HG03039 (cell line): ENCODE measurements at regions not wholly inside any gene's neighbourhood (a gene's known extent, or its start where the extent isn't known, plus 50 kb on each side); places are given as distances from the start of the nearest gene placed in this dataset.

Experiments used
- ATAC-seq: cut with Tn5 transposase; IDR thresholded peaks from one replicate; pipeline ENCODE4 v1.9.1; 2021; ENCODE audit warnings: mild to moderate bottlenecking, moderate library complexity; ENCODE audit not compliant: unreplicated experiment

DNA sequence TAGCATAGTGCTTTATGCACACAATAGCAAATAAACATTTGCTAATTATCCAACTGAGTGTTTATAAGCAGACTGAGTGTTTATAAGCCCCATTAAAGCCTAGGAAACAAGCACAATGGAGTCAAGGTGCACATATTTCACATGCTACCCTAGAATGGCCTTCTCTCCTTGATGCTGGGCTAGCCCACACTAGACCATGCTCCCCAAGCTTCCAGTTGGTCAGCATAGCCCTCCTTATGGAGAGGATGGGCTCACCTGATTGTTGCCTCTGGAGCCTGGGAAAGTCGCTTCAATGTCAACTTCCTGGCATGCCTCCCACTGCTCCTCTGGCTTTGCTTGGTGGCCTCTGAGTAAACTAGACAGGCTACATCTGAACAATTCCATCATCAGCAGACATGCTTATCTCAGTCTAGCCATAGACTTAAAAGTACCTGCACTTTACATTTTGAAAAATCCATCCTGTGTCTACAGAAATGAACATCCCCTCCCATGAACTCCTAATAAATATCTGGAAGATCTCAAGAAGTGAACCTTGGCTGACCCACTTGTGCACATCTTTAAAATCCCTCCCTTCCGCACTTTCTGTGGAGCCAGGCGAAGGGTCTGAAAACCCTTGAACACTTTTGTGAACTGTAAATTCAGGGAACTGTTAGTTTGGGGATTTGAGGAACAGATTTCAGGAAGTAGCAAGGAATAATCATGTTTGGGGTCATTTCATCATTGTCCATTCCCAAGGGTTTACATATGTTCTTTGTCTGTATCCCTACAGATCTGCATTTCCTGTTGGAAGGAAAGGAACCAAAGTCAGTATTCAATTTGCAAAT, 486.6 kb downstream of the ARHGEF28 start:
- ATAC-seq = no peak

DNA sequence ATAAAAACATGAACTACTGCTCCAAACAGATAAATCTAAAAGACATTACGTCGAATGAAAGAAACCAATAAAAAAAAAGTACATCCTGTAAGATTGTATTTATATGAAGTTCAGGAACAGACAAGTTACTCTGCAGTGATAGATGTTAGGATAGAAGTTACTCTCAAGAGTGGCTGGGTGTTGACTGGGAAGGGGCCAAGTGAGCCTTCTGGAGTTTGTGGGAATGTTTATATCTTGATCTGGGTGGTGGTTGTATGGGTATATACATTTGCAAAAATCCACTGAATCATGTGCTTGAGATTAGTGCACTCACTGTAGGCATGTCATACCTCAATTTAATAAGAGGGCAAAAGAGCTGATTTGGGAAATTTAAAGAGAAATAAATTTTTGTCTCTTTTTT, 485.8 kb downstream of the ARHGEF28 start:
- no peak for ATAC-seq

- ATAC-seq = no peak
These were observed 483.3 kb downstream of the ARHGEF28 start for GRCh38 chr5:74109344-74109743.

- no peak for ATAC-seq
These were observed 481.9 kb downstream of the ARHGEF28 start for GRCh38 chr5:74107899-74108298.

- no peak for ATAC-seq
These were observed 479.3 kb downstream of the ARHGEF28 start for GRCh38 chr5:74105126-74105780.

DNA sequence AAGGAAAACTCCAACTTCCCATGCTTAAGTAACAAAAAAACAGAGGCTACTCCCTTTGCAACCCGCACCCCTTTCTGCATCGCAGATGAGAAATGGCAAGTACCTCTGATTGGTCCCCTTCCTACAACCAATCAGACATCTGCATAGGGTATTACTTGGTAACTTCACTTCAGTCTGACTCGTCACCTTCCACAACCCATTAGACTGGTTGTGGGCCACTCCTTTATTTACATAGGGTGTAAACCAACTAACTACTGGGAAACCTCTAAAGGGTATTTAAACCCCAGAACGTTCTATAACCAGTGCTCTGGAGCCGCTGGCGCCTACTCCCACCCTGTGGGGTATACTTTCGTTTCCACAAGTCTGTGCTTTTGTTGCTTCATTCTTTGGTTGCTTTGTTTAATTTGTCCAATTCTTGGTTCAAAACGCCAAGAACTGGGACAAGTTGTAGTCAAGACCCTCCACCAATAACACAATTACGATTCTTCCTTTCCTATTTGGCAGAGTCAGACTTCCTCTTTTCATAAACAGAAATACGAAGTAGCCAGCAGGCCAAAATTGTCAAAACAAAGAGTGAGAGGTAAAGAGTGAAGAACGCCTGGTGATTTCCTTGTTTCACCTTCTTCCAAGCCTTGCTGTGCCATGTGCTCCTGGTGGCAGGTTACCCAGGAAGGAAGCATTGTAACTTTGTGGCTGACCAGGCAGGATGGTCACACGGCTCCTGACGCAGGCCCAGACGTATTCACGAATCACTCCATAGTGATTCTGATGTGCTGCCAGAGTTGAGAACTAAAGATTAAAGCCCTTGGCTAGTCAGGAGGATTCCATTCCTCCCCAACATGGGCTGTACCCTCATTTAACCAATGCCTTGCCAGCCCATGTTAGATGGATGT, 477.4 kb downstream of the ARHGEF28 start:
- no peak for ATAC-seq

DNA sequence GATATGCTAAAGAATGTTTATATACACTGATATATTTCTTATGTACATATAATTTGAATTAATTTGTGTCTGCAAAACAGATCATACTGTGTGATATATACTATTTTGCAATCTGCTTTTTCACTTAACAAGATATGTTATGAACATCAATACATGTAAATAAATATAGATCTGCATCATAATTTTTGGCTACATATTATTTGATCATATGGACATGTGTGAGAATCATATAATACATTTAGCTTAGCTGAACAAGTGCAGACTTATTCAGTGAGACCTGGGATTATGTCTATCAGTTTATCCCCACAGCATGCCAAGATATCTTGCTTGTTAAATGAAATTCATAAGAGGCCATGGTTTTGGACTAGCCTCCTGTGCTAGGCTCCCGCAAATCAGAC, 474.3 kb downstream of the ARHGEF28 start:
- ATAC-seq = no peak

DNA sequence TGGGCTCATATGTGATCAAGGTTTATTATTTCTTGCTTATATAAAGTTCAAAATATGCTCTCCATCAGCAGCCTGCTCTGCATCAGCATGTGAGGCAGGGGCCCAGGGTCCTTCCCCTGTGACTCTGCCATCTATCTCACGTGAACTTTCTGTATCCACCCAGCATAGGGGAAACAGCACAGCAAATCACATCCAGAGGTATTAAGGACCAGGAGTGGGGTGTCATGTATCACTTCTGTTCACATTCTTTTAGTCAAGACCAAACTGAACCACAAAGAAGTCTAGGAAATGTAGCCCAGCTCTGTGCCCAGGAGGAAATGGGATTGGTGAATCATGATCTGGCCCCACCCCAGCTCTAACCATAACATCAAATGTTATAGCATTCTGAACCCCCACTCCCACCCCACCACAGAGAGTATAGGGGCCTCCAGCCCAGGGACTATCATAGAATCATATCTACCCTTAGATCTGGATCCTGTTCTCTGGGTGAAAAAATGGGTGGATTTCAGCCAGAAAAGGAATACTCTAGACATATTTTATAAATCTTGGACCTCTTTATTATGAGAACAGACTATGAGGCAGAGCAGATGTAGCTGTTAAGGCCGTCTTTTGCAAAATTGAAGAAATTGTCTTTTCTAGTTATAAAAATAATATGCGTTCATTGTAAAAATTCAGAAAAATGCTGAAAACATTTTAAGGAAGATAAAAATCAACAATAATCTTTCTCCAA, 473.7 kb downstream of the ARHGEF28 start:
- no peak for ATAC-seq

GRCh38 chr5:74098941-74099340, 472.9 kb downstream of the ARHGEF28 start:
- ATAC-seq = no peak

- no peak for ATAC-seq
These were observed 472.5 kb downstream of the ARHGEF28 start for GRCh38 chr5:74098456-74098855.

DNA sequence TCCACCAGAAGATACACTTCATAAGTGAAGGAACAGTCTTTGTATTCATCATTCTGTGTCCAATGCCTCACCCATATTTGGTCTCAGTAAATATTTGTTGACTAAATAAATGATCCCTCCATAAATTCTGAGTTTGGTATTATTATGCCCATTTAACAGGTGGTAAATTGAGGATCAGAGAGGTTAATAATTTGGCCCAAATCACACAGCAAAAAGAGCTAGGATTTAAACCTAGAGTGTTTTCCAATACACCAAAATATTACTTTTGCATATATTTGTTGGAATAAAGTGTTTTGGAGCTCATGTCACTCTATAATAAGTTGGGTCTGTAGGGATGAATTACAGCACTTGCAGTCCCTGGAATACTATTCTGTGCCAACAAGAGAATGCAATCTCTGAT, 470.3 kb downstream of the ARHGEF28 start:
- ATAC-seq = no peak

DNA sequence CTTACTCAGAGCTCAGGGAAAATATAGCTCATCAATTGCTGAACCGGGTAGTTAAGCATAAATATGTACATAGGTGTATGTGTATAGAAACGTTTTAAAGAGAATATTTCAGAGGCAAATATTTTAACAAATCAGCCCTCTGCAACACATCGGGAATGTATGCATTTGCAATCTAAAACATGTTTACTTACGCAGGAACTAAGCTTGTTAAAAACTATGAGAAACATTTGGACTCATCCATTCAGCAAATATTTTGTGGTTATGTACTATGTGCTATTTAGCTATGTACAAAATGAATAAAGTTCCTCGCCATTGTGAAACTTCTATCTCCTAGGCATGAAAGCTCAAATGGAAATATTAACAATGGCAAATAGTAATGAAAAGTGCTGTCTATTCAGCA, 469.9 kb downstream of the ARHGEF28 start:
- ATAC-seq = no peak

DNA sequence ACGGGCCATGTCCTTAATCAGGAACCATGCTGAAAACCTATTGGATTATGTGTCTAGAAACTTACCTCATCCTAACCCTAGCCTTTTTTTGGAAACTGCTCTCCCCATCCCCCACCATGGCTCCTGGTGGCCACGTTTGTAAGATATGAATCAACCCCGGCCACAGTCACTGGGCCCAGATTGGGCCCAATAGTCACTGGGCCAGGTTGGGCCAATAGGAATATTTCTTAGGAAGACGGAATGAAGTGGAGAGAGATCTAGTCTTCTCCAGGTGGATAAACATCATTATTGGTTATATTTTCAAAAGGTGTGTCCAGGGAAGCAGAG, 468.7 kb downstream of the ARHGEF28 start:
- ATAC-seq = no peak

DNA sequence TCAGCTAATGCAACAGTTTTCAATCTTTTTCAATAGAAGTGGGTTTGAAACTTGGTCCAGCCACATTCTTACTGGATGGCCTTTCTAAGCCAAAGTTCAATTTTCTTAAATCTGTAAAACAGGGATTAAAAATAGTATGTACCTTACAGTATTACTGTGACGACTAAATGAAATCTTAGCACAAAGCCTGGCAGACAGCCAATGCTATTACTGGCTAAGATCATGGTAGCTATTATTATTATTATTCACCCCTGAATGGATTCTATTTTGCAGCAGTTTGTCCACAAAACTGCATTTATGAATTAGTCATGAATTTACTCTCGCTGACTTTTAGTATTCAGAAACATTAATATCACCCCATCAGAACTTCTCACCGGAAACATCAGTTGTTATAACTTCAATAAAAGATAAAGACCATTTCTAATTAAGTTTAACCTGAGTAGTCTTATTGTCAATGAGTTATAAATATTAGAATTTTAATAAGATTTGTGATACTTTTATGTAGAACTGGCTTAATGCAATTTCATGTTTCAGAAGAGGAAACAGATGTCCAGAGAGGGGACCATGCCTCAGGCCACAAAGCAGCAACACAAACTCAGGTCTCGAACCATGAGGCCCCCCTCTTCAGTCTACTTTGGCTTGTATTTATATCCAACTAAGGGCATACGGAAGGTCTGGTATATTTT, 468.2 kb downstream of the ARHGEF28 start:
- ATAC-seq = no peak

DNA sequence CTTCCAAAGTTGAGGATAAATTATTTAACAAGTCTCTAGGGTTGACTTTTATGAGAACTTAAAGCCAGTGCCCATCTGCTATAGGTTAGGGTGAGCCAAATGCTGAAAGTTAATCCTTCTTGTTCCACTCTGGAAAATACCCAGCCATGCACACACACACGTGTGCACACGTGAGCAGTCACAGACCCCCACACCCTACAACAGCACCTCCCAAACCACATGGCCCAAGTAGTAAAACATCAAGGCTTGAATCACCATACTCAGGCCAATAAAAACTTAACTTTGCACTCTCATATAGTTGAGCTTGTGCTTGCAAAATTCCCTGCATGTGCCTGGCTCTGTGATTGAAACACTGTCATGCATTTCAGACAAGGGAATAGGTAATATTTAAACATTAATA, 467.6 kb downstream of the ARHGEF28 start:
- no peak for ATAC-seq

DNA sequence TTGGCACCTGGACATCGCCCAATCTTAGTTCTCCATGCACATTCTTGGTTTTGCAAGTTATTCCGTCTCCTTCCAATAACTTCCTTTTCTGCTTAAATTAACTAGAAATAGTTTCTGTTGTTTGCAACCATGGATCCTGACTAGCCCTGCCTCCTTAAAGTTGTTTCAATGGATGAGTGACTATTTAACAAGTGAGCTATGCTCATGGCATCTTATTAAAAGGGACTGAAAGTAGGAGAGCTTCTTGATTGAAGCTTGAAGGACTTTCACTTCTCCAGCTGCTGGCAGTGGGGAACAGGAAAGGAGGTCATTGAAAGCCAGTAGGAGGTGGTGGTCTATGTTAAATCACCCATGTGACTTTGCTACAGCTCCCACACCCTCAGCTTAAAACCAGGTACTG, 466.8 kb downstream of the ARHGEF28 start:
- ATAC-seq = no peak

DNA sequence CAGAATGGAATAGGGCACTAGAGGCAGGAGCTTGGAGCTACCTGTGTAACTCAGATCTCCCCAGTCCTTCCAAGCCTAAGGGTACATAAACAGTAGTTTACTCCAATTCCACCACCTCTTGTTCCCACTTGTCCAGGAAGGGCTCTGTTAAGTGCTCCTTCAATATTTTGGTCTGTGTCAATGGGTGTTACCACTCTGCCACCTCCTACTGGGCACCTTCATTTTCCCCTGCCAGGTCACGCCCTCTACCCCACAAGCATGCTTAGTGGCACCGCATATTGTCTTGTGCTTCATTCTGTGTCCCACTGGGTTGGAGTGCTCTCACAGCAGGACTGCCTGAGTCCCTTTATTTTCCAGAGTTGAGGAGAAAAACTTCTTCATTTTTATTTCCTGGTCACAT, 459.8 kb downstream of the ARHGEF28 start:
- ATAC-seq = no peak

- no peak for ATAC-seq
These were observed 459.2 kb downstream of the ARHGEF28 start for GRCh38 chr5:74085186-74085585.

- no peak for ATAC-seq
These were observed 457.2 kb downstream of the ARHGEF28 start for GRCh38 chr5:74083096-74083791.

DNA sequence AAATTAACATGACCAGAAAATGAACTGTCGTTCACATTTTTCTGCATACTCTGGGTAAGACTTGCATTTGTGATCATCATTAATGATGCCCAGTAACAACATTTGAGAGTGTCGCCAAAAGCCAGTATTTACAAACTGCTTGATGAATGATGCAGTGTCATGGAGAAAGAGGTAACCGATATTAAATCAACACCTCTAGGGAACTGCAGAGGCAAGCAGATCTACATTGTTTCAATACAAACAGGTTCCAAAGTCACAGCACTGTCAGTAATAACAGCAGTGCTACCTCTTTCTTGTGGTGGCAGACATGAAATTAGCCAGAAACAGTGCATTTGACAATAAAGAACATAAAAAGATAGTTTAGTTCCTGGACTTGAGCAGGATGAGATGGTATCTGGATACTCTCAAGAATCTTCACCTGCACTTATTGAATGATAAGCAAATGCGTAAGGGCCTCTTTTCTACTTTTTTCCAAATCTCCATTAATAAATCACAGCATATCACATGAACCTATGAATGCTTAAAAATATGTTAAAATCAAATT, 456.6 kb downstream of the ARHGEF28 start:
- ATAC-seq = no peak
